CD14-positive monocyte (primary cell): ENCODE measurements at regions not wholly inside any gene's neighbourhood (a gene's known extent, or its start where the extent isn't known, plus 50 kb on each side); places are given as distances from the start of the nearest gene placed in this dataset.

Experiments used
- DNase-seq, 3 donors: peaks; one replicate each; pipeline ENCODE4 v3.0.0-alpha.2; 2011 to 2022
- H2AFZ ChIP-seq: 2 replicates; pipeline ENCODE4 v1.6.0; 2012; ENCODE audit warnings: mild to moderate bottlenecking, low read depth, low read length, inconsistent platforms; ENCODE audit not compliant: insufficient read depth, poor library complexity, severe bottlenecking
- H3K27ac ChIP-seq, 2 donors: 1 replicate in 1 of 2; 2 replicates in 1 of 2; pipeline ENCODE4 v1.5.1; 2012 to 2013; ENCODE audit warnings: low read length in 2 of 2, control low read depth in 1 of 2, inconsistent platforms in 1 of 2, low read depth in 1 of 2, mild to moderate bottlenecking in 1 of 2
- H3K27me3 ChIP-seq, 2 donors: one replicate each; pipeline versions ENCODE4 v1.6.0 to v1.6.1; 2011 to 2013; ENCODE audit warnings: low read length in 2 of 2; ENCODE audit not compliant: control insufficient read depth in 2 of 2, insufficient read depth in 2 of 2
- H3K36me3 ChIP-seq, 2 donors: replicated peaks in 1 of 2; 1 replicate in 1 of 2; 2 replicates in 1 of 2; pipeline versions ENCODE4 v1.5.1 to v1.6.1; 2012 to 2013; ENCODE audit warnings: low read length in 2 of 2, control low read depth in 1 of 2, inconsistent platforms in 1 of 2, mild to moderate bottlenecking in 1 of 2; ENCODE audit not compliant: insufficient read depth in 2 of 2, control insufficient read depth in 1 of 2
- H3K4me1 ChIP-seq, 2 donors: 1 replicate in 1 of 2; 2 replicates in 1 of 2; pipeline versions ENCODE4 v1.5.1 to v1.6.1; 2012 to 2013; ENCODE audit warnings: low read length in 2 of 2, control low read depth in 1 of 2, inconsistent platforms in 1 of 2, mild to moderate bottlenecking in 1 of 2, moderate library complexity in 1 of 2; ENCODE audit not compliant: insufficient read depth in 2 of 2, control insufficient read depth in 1 of 2
- H3K4me2 ChIP-seq: replicated peaks from 2 replicates; pipeline ENCODE3; 2012; ENCODE audit warnings: low read length, moderate library complexity, mild to moderate bottlenecking; ENCODE audit not compliant: poor library complexity, severe bottlenecking; ENCODE audit errors: extremely low read depth
- H3K4me3 ChIP-seq, 3 experiments: fragments of 200-600 bp in 1 of 3; sonication (generic) in 1 of 3; replicated peaks in 1 of 3; 1 replicate in 2 of 3; 2 replicates in 1 of 3; pipeline ENCODE4 v1.5.1; 2011 to 2013; ENCODE audit warnings: low read length in 3 of 3, mild to moderate bottlenecking in 3 of 3, control low read depth in 2 of 3, low read depth in 2 of 3, inconsistent platforms in 1 of 3, moderate library complexity in 1 of 3
- H3K79me2 ChIP-seq: 2 replicates; pipeline ENCODE4 v1.6.0; 2012; ENCODE audit warnings: mild to moderate bottlenecking, control low read depth, inconsistent platforms, low read length, moderate library complexity; ENCODE audit not compliant: insufficient read depth
- H3K9ac ChIP-seq: 2 replicates; pipeline ENCODE4 v1.6.0; 2017; ENCODE audit warnings: low read length, mild to moderate bottlenecking; ENCODE audit not compliant: insufficient read depth, poor library complexity, severe bottlenecking
- H3K9me3 ChIP-seq, 2 donors: replicated peaks in 1 of 2; 1 replicate in 1 of 2; 2 replicates in 1 of 2; pipeline versions ENCODE4 v1.5.1 to v1.6.1; 2012 to 2013; ENCODE audit warnings: low read length in 2 of 2, control low read depth in 1 of 2; ENCODE audit not compliant: control insufficient read depth in 1 of 2, insufficient read depth in 1 of 2
- H4K20me1 ChIP-seq: 2 replicates; pipeline ENCODE4 v1.6.0; 2012; ENCODE audit warnings: mild to moderate bottlenecking, low read length, control low read depth, moderate library complexity; ENCODE audit not compliant: insufficient read depth
- H3K27ac Mint-ChIP-seq, 7 donors: one replicate each; pipeline ENCODE4 v1.8.0; 2020; ENCODE audit warnings: mild to moderate bottlenecking in 7 of 7, mixed read lengths in 7 of 7, moderate library complexity in 6 of 7, inconsistent platforms in 2 of 7
- H3K27me3 Mint-ChIP-seq, 3 donors: one replicate each; pipeline ENCODE4 v1.8.0; 2021 to 2022; ENCODE audit warnings: low read depth in 3 of 3, mild to moderate bottlenecking in 3 of 3, mixed read lengths in 3 of 3, moderate library complexity in 3 of 3, inconsistent platforms in 1 of 3
- H3K36me3 Mint-ChIP-seq, 2 donors: one replicate each; pipeline ENCODE4 v1.8.0; 2020; ENCODE audit warnings: mixed read lengths in 2 of 2, inconsistent platforms in 1 of 2, mild to moderate bottlenecking in 1 of 2
- H3K4me1 Mint-ChIP-seq: one replicate; pipeline ENCODE4 v1.8.0; 2020; ENCODE audit warnings: mild to moderate bottlenecking, mixed read lengths
- H3K4me3 Mint-ChIP-seq, 2 donors: one replicate each; pipeline ENCODE4 v1.8.0; 2020; ENCODE audit warnings: mild to moderate bottlenecking in 2 of 2, mixed read lengths in 2 of 2, moderate library complexity in 1 of 2
- H3K9me3 Mint-ChIP-seq, 7 donors: one replicate each; pipeline ENCODE4 v1.8.0; 2020 to 2022; ENCODE audit warnings: mixed read lengths in 7 of 7, mild to moderate bottlenecking in 6 of 7, moderate library complexity in 6 of 7, inconsistent platforms in 2 of 7
- WGBS: methylation state at CpG from one replicate; pipeline ENCODE4 v1.1.5; 2013; ENCODE audit warnings: missing lambda C conversion rate; ENCODE audit not compliant: insufficient coverage; 5-methylcytosine and 5-hydroxymethylcytosine counted together
- intact Hi-C, 2 donors: fragments of 100-400 bp; cut with micrococcal nuclease; formaldehyde crosslinking; loops; one replicate each; pipeline versions ENCODE4 v1.15.0 to v1.15.1; 2023
- TF ChIP-seq, protein P1 (sequence below): fragments of 200-600 bp; IDR thresholded peaks from one replicate; pipeline ENCODE4 v1.8.0; 2022; ENCODE audit warnings: antibody characterized with exemption, mild to moderate bottlenecking

DNA sequence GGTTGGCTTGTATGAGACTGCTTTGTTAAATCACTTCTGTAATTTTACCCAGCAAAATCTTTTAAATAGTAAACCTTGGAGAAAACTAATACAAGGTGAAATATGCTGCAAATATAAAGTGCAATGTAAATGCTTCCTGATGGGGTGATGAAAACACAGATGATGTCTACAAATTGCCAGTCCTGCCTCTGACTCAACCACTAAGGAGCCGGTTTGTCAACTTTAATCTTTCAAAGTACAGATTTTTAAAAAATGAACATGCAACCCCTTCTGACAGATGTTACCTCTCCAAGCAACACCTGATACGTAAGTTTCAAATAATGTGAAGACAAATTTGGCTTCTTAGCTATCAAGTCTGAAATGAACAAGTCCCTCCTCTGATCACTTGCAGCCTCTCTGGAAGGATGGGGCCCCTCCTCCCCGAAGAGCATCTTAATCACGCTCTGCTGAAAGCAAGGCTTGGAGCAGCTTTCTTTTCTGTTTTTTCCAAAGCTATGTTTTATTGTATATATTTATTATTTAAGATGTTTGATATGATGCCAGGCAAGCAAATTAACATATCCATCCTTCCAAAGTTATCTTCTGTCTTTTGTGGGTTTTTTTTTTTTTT lies 196.0 kb downstream of the MYLK4 start:
- Histone ChIP-seq H2AFZ (no peak overlapping the region), H3K9me3 (no peaks in the 10 kb centered on the region), H4K20me1 (no peaks in the 10 kb centered on the region), H3K27me3 (peaks cover 6 to 7% of the 10 kb centered on the region in 2 donors), H3K4me1 (no peaks in the 10 kb centered on the region), H3K79me2 (no peaks in the 10 kb centered on the region), H3K4me2 (no peak overlapping the region), H3K36me3 (no peaks in the 10 kb centered on the region), H3K4me3 (no peak overlapping the region), H3K9ac (no peak overlapping the region), H3K27ac (no peak overlapping the region)
- peaks cover 4% of the 10 kb centered on the region for H3K4me1 Mint-ChIP-seq
- H3K9me3 Mint-ChIP-seq = no peaks in the 10 kb centered on the region
- TF ChIP-seq, protein P1, sequence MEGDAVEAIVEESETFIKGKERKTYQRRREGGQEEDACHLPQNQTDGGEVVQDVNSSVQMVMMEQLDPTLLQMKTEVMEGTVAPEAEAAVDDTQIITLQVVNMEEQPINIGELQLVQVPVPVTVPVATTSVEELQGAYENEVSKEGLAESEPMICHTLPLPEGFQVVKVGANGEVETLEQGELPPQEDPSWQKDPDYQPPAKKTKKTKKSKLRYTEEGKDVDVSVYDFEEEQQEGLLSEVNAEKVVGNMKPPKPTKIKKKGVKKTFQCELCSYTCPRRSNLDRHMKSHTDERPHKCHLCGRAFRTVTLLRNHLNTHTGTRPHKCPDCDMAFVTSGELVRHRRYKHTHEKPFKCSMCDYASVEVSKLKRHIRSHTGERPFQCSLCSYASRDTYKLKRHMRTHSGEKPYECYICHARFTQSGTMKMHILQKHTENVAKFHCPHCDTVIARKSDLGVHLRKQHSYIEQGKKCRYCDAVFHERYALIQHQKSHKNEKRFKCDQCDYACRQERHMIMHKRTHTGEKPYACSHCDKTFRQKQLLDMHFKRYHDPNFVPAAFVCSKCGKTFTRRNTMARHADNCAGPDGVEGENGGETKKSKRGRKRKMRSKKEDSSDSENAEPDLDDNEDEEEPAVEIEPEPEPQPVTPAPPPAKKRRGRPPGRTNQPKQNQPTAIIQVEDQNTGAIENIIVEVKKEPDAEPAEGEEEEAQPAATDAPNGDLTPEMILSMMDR = no peak
- no peak for DNase-seq
- H3K27ac Mint-ChIP-seq = no peak overlapping the region
- H3K27me3 Mint-ChIP-seq = peaks cover 18 to 32% (median 28%) of the 10 kb centered on the region in 3 donors
- WGBS = no CpG with 5 or more reads among the region's 4 CpGs
- H3K36me3 Mint-ChIP-seq = peaks cover 0 to 2% of the 10 kb centered on the region in 2 donors
- intact Hi-C loops = no loop called here
- no peak overlapping the region for H3K4me3 Mint-ChIP-seq

DNA sequence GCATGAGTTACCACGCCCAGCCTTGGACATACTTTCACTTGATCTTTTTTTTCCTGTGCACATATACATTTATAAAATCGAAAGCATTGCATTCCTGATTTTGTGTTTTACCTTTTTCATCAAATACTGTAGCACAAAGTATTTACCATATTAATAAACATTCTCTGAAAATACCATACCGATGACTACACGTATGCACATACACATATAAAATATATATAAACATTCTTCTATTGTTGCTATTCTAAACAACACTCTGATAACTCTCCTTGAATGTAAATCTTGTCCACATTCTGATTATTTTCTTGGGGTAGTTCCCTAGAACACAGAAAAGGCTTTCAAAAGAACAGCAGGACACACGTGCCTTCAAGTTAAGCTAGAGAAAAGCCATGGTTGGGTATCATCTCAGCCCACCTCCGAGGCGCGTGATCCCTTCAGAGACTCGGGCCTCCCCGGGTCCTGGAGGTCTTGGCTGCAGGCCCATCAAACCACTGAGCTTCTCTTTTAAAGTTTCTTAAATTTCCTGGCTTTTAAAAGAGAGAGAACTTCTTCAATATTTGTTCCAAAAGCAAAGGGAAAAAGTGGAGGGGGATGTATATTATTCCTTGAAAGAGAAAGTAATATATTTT lies 198.1 kb downstream of the MYLK4 start:
- Histone ChIP-seq H3K79me2 (no peaks in the 10 kb centered on the region), H3K27me3 (peaks cover 7 to 16% of the 10 kb centered on the region in 2 donors), H3K36me3 (no peaks in the 10 kb centered on the region), H2AFZ (no peak overlapping the region), H3K27ac (no peak overlapping the region), H3K9me3 (no peaks in the 10 kb centered on the region), H3K4me1 (peaks cover 11% of the 10 kb centered on the region in 2 donors), H3K9ac (no peak overlapping the region), H3K4me2 (no peak overlapping the region), H4K20me1 (no peaks in the 10 kb centered on the region), H3K4me3 (no peak overlapping the region)
- Mint-ChIP-seq H3K36me3 (peaks cover 0 to 6% of the 10 kb centered on the region in 2 donors), H3K27me3 (peaks cover 24 to 33% (median 28%) of the 10 kb centered on the region in 3 donors), H3K9me3 (peaks cover 0 to 2% (median 0%) of the 10 kb centered on the region in 7 donors), H3K27ac (no peak overlapping the region), H3K4me1 (peaks cover 14% of the 10 kb centered on the region), H3K4me3 (no peak overlapping the region)
- WGBS = 7% methylated on average over 4 of the region's 10 CpGs
- intact Hi-C loops = no loop called here
- TF ChIP-seq, protein P1 = no peak
- no peak for DNase-seq
